ENCODE measurements at regions not wholly inside any gene's neighbourhood (a gene's known extent, or its start where the extent isn't known, plus 50 kb on each side); places are given as distances from the start of the nearest gene placed in this dataset.

DNA sequence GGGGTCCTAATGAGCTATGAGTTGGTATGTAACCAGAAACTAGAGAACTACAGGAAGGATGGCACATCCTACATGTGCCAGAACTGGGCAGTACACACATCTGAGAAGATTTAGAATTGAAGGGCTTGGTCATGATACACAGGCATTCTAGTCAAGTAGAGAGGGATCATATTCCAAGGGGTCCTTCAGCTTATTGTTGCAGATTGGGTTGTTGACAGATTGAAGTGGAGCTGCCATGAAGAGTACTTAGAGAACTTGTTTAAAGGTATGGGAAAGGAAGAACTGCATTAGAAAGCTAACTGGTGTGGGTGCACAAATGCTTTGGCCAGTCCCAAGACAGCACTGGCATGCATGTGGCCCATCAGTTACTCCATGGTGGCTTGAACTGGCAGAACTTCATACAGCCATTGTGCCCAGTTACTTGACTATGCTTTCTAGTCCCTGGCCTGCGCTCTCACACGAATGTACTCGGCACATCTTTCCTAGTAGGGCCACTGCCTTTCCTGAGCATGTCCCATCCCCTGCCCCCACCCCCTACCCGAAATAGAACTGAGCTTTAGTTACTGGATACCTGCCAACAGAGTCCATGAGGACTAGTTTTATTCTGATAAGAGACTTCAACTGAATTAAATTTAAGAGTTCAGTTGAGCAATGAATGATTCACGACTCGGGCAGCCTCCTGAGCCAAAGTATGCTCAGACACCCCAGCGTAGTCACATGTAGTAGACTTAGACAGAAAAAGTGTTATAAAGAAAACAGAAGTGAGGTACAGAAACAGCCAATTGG lies 64.0 kb downstream of the CCNG2 start:
- Histone ChIP-seq H3K9me3 (ENCODE audit: control insufficient read depth, insufficient read depth, low read length) (no peaks in the 10 kb centered on the region), H3K27me3 (ENCODE audit: control insufficient read depth, insufficient read depth, low read length) (peaks cover 5% of the 10 kb centered on the region), H3K4me1 (ENCODE audit: control insufficient read depth, insufficient read depth, low read length) (no peaks in the 10 kb centered on the region), H3K4me3 (ENCODE audit: low read depth, low read length) (no peak overlapping the region), H3K9ac (ENCODE audit: low read depth, low read length) (no peak overlapping the region), H3K36me3 (ENCODE audit: control insufficient read depth, insufficient read depth, low read length) (no peaks in the 10 kb centered on the region)

DNA sequence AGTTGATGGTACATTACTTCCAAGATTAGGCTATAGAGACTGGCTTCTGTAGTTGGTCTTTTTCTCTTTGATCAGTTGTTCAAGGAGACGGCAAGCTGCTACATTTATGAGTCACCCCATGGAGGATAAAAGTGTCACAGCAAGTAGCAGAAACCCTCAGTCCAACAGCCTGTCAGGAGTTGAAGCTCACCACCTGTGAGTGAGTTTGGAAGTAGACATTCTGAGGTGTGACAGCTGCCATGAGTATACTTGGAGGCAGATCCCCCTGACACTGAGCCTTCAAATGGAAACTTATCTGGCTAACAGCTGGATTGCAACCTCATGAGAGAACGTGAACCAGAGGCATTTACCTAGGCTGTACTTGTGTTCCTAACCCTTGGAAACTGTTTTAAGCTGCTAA lies 68.0 kb downstream of the CCNG2 start:
- Histone ChIP-seq H3K9me3 (ENCODE audit: control insufficient read depth, insufficient read depth, low read length) (no peaks in the 10 kb centered on the region), H3K36me3 (ENCODE audit: control insufficient read depth, insufficient read depth, low read length) (no peaks in the 10 kb centered on the region), H3K27me3 (ENCODE audit: control insufficient read depth, insufficient read depth, low read length) (peaks cover 5% of the 10 kb centered on the region), H3K4me1 (ENCODE audit: control insufficient read depth, insufficient read depth, low read length) (no peaks in the 10 kb centered on the region), H3K4me3 (ENCODE audit: low read depth, low read length) (no peak overlapping the region), H3K9ac (ENCODE audit: low read depth, low read length) (no peak overlapping the region)

DNA sequence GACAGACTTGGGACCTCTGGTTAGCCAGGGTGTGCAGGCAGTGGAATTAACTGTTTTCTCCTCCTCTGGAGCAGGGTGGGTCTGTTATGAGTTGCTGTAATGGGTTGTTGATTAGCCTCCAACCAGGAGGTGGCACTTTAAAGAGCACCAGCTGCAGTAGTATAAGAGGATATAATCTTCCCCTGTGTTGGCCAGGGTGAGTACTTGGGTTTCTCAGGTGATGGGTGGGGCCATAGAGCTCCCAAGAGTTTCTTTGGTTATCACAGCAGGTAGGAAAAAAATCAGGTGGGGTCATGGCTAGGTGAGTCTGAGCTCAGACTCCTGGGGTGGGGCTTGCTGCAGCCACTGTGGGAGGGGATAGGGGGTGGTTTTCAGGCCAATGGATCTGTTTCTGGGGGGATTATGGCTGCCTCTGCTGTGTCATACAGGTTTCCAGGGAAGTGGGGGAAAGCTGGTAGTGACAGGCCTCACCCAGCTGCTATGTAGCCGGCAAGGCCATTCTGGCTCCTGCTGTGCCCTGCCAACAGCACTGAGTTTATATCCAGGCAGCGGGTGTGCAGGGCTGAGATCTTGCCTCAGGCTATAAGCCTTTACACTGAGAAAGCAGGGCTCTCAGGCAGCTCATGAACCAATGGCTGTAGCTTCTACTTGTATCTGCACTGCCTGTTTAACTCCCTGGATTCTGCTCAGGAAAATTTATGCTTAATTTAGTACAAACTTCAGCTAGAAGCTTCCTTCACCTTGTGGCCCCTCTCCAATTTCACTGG lies 70.1 kb downstream of the CCNG2 start:
- Histone ChIP-seq H3K36me3 (ENCODE audit: control insufficient read depth, insufficient read depth, low read length) (no peaks in the 10 kb centered on the region), H3K4me1 (ENCODE audit: control insufficient read depth, insufficient read depth, low read length) (no peaks in the 10 kb centered on the region), H3K9me3 (ENCODE audit: control insufficient read depth, insufficient read depth, low read length) (no peaks in the 10 kb centered on the region), H3K4me3 (ENCODE audit: low read depth, low read length) (no peak overlapping the region), H3K9ac (ENCODE audit: low read depth, low read length) (no peak overlapping the region), H3K27me3 (ENCODE audit: control insufficient read depth, insufficient read depth, low read length) (peaks cover 6% of the 10 kb centered on the region)

DNA sequence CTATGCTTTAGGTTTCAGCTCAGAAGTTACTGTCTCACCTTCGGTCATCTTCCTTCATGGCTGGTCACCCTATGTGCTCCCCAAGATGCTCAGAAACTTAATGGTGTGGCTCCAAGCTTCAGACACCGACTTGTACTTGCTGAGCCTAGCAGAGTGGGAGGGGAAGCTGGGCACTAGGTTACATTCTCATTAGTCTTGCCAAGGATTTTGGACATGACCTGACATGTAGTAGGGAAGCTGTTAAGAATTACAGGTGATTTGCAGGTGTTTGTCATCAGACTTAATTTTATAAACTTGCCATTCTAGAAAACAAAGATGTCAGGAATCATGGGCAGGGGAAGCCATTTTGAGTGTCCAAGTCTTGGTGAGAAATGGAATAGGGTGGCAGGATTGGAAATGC lies 72.4 kb downstream of the CCNG2 start:
- Histone ChIP-seq H3K9me3 (ENCODE audit: control insufficient read depth, insufficient read depth, low read length) (no peaks in the 10 kb centered on the region), H3K36me3 (ENCODE audit: control insufficient read depth, insufficient read depth, low read length) (no peaks in the 10 kb centered on the region), H3K9ac (ENCODE audit: low read depth, low read length) (no peak overlapping the region), H3K4me3 (ENCODE audit: low read depth, low read length) (no peak overlapping the region), H3K4me1 (ENCODE audit: control insufficient read depth, insufficient read depth, low read length) (no peaks in the 10 kb centered on the region), H3K27me3 (ENCODE audit: control insufficient read depth, insufficient read depth, low read length) (peaks cover 3% of the 10 kb centered on the region)

DNA sequence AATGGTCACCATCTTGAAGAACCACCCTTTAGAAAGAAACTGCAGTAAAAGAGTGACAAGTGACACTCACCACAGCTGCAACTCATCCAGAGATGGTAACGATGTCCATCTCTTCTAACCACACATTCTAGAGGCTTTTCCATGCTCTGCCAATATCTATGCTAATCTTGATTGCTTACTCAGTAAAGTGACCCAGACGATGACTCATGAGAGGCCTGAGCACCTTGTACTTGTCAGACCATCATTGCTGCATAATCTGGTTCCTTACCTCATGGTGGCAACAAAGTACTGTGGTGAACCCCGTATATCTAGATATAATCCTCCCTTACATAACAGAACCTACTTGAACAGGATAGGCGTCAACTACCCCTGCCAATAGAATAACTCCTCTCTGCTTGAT lies 75.6 kb downstream of the CCNG2 start:
- no peaks in the 10 kb centered on the region for H3K4me1 ChIP-seq (ENCODE audit: control insufficient read depth, insufficient read depth, low read length)
- peaks cover 2% of the 10 kb centered on the region for H3K27me3 ChIP-seq (ENCODE audit: control insufficient read depth, insufficient read depth, low read length)
- H3K36me3 ChIP-seq (ENCODE audit: control insufficient read depth, insufficient read depth, low read length): no peaks in the 10 kb centered on the region
- no peak overlapping the region for H3K9ac ChIP-seq (ENCODE audit: low read depth, low read length)
- H3K4me3 ChIP-seq (ENCODE audit: low read depth, low read length): no peak overlapping the region
- H3K9me3 ChIP-seq (ENCODE audit: control insufficient read depth, insufficient read depth, low read length): no peaks in the 10 kb centered on the region

DNA sequence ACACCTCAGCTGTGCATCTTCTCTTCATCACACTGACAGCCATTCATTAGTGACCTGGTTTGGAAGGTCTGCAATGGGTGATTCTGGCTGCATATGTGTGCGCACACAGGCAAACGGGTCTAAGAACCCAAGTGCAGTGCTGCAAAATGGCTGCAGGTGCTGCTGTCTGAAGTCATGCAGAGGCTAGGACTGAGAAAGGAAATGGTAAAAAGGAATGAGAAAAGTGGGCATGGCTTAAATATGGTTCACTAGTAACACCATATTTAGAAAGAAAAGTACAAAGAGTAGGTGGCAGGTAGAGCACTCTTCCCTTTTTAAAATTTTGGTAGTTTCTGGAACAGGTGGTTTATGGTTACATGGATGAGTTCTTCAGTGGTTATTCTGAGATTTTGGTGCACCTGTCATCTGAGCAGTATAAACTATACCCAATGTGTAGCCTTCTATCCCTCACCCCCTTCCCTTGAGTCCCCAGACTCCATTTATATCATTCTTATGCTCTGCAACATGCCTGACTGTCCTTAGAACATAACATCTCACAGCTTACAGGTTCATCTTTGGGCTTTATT lies 78.4 kb downstream of the CCNG2 start:
- Histone ChIP-seq H3K9me3 (ENCODE audit: control insufficient read depth, insufficient read depth, low read length) (no peaks in the 10 kb centered on the region), H3K9ac (ENCODE audit: low read depth, low read length) (no peak overlapping the region), H3K4me3 (ENCODE audit: low read depth, low read length) (no peak overlapping the region), H3K36me3 (ENCODE audit: control insufficient read depth, insufficient read depth, low read length) (no peaks in the 10 kb centered on the region), H3K27me3 (ENCODE audit: control insufficient read depth, insufficient read depth, low read length) (peaks cover 2% of the 10 kb centered on the region), H3K4me1 (ENCODE audit: control insufficient read depth, insufficient read depth, low read length) (no peaks in the 10 kb centered on the region)

DNA sequence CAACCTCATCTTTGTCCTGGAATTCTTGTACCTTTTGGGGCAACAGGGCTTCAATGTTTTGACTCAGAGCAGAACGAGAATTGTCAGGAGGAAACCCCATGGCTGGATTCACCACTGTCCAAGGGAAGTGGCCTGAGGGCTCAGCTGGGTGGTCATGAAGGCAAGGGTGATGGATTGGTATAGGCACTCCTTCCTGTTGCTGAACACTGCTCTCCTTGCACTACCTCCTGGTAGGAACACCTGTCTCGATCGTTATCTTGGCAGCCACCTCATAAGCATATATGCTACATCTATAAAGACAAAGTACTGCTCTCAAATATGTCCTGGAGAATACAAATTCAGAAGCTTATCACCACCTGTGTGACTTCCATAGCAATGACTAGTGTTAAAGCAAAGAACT lies 79.8 kb downstream of the CCNG2 start:
- no peaks in the 10 kb centered on the region for H3K4me1 ChIP-seq (ENCODE audit: control insufficient read depth, insufficient read depth, low read length)
- no peak overlapping the region for H3K9ac ChIP-seq (ENCODE audit: low read depth, low read length)
- H3K4me3 ChIP-seq (ENCODE audit: low read depth, low read length): no peak overlapping the region
- no peaks in the 10 kb centered on the region for H3K9me3 ChIP-seq (ENCODE audit: control insufficient read depth, insufficient read depth, low read length)
- H3K36me3 ChIP-seq (ENCODE audit: control insufficient read depth, insufficient read depth, low read length): no peaks in the 10 kb centered on the region
- H3K27me3 ChIP-seq (ENCODE audit: control insufficient read depth, insufficient read depth, low read length): no peaks in the 10 kb centered on the region

DNA sequence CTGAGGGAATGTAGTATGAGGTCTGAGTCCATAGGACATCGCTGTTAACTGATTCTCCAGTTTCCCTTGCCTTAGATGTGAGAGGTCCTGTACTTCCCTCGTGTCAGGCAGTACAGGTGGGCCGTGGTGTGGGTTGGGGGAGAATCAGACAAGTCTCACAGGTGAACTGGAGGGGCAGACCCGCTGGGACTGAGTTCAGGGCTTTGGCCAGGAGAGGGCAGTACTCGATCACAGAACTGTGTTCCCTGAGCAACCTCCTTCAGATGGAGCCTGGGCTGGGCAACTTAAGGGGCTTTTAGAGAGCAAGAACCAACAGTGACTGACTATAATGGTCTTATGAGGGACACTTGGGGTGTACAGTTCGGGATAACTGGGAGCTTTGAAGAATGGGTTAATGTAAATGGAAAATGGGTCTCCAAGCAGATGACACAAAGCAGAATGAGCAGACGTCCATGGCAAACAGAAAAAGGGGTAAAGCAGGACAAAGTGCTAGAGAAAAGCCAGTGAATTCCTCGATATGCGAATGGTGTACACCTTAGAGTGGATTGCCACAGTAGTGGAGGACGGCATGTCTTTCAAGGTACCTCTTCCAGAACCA lies 83.6 kb downstream of the CCNG2 start:
- Histone ChIP-seq H3K9me3 (ENCODE audit: control insufficient read depth, insufficient read depth, low read length) (no peaks in the 10 kb centered on the region), H3K27me3 (ENCODE audit: control insufficient read depth, insufficient read depth, low read length) (no peaks in the 10 kb centered on the region), H3K9ac (ENCODE audit: low read depth, low read length) (no peak overlapping the region), H3K36me3 (ENCODE audit: control insufficient read depth, insufficient read depth, low read length) (no peaks in the 10 kb centered on the region), H3K4me1 (ENCODE audit: control insufficient read depth, insufficient read depth, low read length) (no peaks in the 10 kb centered on the region), H3K4me3 (ENCODE audit: low read depth, low read length) (no peak overlapping the region)

DNA sequence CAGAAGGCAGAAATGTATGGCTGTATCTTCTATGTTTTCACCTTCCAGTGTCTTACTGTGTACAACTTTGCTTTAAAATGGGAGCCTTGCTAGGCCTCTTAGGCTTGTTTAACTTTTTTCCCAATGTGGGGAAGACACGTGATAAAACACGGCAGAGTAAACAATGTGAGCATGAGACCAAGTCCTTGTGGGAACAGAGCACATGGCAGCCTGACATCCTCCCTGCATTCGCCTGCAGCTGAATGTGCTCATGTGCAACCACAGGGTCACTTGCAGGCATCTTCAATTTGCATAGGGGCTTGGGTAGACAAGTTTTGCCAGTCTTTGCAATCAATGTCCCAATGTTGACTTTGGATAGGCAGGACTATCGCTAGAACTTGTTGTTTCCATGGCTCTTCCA lies 91.8 kb downstream of the CCNG2 start:
- H3K4me1 ChIP-seq (ENCODE audit: control insufficient read depth, insufficient read depth, low read length): no peaks in the 10 kb centered on the region
- no peaks in the 10 kb centered on the region for H3K36me3 ChIP-seq (ENCODE audit: control insufficient read depth, insufficient read depth, low read length)
- H3K9ac ChIP-seq (ENCODE audit: low read depth, low read length): no peak overlapping the region
- no peak overlapping the region for H3K4me3 ChIP-seq (ENCODE audit: low read depth, low read length)
- H3K27me3 ChIP-seq (ENCODE audit: control insufficient read depth, insufficient read depth, low read length): peaks cover 3% of the 10 kb centered on the region
- no peaks in the 10 kb centered on the region for H3K9me3 ChIP-seq (ENCODE audit: control insufficient read depth, insufficient read depth, low read length)

DNA sequence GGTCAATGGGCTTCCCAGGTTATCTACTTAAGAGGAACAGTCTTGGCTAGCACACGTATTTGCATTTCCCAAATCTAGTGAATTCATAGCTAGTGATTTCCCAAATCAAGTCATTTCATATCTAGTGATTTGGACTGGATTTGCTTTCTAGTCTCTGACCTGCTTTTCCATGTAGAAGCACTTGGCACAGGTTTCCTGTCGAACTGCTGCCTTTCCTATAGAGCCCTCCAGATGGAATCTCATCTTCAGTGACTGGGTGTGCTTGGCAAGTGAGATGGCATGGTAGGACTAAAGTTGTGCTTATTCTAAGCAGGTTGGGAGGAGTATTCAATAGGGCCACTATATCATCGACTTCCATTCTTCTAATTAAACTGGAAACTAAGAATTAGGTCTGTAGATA lies 94.7 kb downstream of the CCNG2 start:
- no peaks in the 10 kb centered on the region for H3K4me1 ChIP-seq (ENCODE audit: control insufficient read depth, insufficient read depth, low read length)
- H3K4me3 ChIP-seq (ENCODE audit: low read depth, low read length): no peak overlapping the region
- no peaks in the 10 kb centered on the region for H3K9me3 ChIP-seq (ENCODE audit: control insufficient read depth, insufficient read depth, low read length)
- H3K27me3 ChIP-seq (ENCODE audit: control insufficient read depth, insufficient read depth, low read length): peaks cover 3% of the 10 kb centered on the region
- H3K36me3 ChIP-seq (ENCODE audit: control insufficient read depth, insufficient read depth, low read length): no peaks in the 10 kb centered on the region
- no peak overlapping the region for H3K9ac ChIP-seq (ENCODE audit: low read depth, low read length)

DNA sequence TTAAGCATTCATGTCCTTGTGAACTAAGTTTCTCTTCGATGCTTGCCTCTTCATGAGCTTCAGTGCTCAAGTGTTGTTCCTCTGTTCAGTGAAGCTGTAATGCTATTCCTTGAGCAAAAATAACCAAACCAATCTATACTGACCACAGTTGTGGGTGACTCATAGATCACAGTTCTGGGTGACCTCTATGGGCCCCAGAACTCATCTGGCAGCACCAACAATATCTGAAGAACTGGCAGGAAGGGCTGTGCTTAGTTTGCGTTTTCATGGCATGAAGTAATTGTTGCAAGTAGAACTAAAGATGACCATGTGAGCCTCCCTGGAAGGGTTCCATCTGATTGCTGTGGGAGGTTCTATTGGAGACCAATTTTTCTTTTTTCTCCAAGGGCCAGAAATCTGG lies 106.2 kb downstream of the CCNG2 start:
- Histone ChIP-seq H3K9ac (ENCODE audit: low read depth, low read length) (no peak overlapping the region), H3K4me3 (ENCODE audit: low read depth, low read length) (no peak overlapping the region), H3K9me3 (ENCODE audit: control insufficient read depth, insufficient read depth, low read length) (no peaks in the 10 kb centered on the region), H3K27me3 (ENCODE audit: control insufficient read depth, insufficient read depth, low read length) (no peaks in the 10 kb centered on the region), H3K36me3 (ENCODE audit: control insufficient read depth, insufficient read depth, low read length) (no peaks in the 10 kb centered on the region), H3K4me1 (ENCODE audit: control insufficient read depth, insufficient read depth, low read length) (no peaks in the 10 kb centered on the region)

Measured in iPS-15b (cell line).